ENCODE measurements at regions not wholly inside any gene's neighbourhood (a gene's known extent, or its start where the extent isn't known, plus 50 kb on each side); places are given as distances from the start of the nearest gene placed in this dataset.

GRCh38 chrX:38917954-38918353 lies 116.7 kb downstream of the MID1IP1 start:
- no peak overlapping the region for H3K27ac ChIP-seq (ENCODE audit: low read depth, low read length)
- no peak overlapping the region for H3K4me3 ChIP-seq (ENCODE audit: low read length)
- 87% methylated on average over 4 of the region's 4 CpGs for WGBS
- no peaks in the 10 kb centered on the region for H3K9me3 ChIP-seq (ENCODE audit: insufficient read depth, low read depth, low read length)
- H3K27me3 ChIP-seq (ENCODE audit: insufficient read depth, low read length), result no peaks in the 10 kb centered on the region
- H3K4me1 ChIP-seq (ENCODE audit: insufficient read depth, low read length), result no peaks in the 10 kb centered on the region
- H3K36me3 ChIP-seq (ENCODE audit: insufficient read depth, low read length), result no peaks in the 10 kb centered on the region
- H3K9ac ChIP-seq (ENCODE audit: low read depth, low read length), result no peak overlapping the region

DNA sequence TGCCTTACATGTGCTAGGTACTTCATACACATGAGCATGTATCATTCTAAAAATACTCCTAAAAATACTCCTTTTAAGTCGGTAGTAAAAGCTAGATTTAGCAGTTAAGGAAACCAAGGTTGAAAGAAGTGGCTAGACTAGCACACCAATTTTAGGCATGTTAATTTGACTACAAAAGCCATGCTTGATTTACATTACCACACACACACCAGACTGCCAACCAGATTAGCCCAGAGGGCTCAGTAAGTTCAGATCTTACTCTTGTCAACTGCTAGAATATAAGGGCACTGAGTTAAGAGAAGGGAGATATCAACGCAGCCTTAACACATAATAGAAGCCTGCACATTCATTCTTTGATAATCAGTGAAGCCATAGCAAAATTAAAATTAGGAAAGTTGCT lies 117.9 kb downstream of the MID1IP1 start:
- WGBS, result 80% methylated on average over 1 of the region's 2 CpGs
- no peaks in the 10 kb centered on the region for H3K4me1 ChIP-seq (ENCODE audit: insufficient read depth, low read length)
- no peak overlapping the region for H3K27ac ChIP-seq (ENCODE audit: low read depth, low read length)
- H3K9me3 ChIP-seq (ENCODE audit: insufficient read depth, low read depth, low read length), result no peaks in the 10 kb centered on the region
- H3K36me3 ChIP-seq (ENCODE audit: insufficient read depth, low read length), result no peaks in the 10 kb centered on the region
- no peak overlapping the region for H3K9ac ChIP-seq (ENCODE audit: low read depth, low read length)
- no peak overlapping the region for H3K4me3 ChIP-seq (ENCODE audit: low read length)
- H3K27me3 ChIP-seq (ENCODE audit: insufficient read depth, low read length), result no peaks in the 10 kb centered on the region

DNA sequence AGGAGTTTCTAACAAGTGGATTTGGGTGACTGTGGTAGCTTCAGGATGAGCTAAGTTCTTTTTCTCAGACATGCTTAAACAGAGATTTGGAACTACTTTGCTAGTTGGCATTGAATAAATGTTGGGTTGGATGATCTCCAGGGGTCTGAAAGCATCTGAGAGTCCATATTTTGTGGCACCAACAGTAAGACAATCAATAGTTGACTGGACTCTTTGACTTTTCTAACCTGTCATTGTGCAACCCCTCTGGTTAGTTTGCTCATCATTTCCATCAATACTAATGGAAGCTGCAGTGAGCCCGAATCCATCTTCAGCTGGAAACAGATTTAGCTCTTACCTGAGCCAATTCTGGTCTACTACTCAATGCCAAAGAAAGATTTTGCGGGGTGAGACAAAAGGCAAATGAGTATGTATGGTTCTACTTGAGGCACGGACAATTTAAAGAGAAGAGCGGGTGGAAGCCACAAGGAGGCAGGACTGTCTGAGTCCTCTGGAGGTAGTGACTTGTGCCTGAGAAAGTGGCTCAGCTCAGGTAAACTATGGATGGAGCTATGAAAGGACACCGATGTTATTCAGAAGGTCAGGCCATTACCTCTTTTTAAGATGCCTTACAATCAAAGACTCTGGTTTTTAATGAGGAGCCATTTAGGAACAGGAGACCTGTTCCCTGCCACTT lies 118.7 kb downstream of the MID1IP1 start:
- H3K4me3 ChIP-seq (ENCODE audit: low read length), result no peak overlapping the region
- no peaks in the 10 kb centered on the region for H3K27me3 ChIP-seq (ENCODE audit: insufficient read depth, low read length)
- WGBS, result 95% methylated on average over 5 of the region's 5 CpGs
- no peak overlapping the region for H3K9ac ChIP-seq (ENCODE audit: low read depth, low read length)
- H3K27ac ChIP-seq (ENCODE audit: low read depth, low read length), result no peak overlapping the region
- H3K36me3 ChIP-seq (ENCODE audit: insufficient read depth, low read length), result no peaks in the 10 kb centered on the region
- no peaks in the 10 kb centered on the region for H3K9me3 ChIP-seq (ENCODE audit: insufficient read depth, low read depth, low read length)
- no peaks in the 10 kb centered on the region for H3K4me1 ChIP-seq (ENCODE audit: insufficient read depth, low read length)

DNA sequence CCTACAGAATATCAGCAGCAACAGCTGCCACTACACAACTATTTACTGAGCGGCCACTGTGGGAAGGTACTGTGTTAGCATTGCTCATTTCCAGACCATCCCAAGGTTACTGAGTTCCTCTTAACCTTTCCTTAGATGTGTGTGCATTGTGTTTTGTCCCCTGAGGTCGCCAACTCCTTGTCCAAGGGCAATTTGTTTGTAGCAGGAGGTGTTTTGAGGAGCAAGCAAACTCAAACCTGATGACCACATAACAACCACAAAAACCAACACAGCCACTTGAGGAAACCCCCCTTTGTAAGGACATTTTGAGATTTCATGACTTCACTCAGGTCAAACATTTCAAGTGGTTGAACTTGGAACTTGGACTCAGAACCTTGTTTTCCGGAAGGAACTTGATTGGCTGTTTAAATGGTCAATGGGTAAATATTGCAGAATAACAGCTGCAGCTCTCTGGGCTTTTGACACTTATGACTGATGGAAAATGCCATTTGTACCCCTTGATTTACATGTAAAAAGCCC lies 122.3 kb downstream of the MID1IP1 start:
- no peaks in the 10 kb centered on the region for H3K4me1 ChIP-seq (ENCODE audit: insufficient read depth, low read length)
- no peaks in the 10 kb centered on the region for H3K9me3 ChIP-seq (ENCODE audit: insufficient read depth, low read depth, low read length)
- WGBS, result 92% methylated on average over 1 of the region's 3 CpGs
- H3K27me3 ChIP-seq (ENCODE audit: insufficient read depth, low read length), result no peaks in the 10 kb centered on the region
- H3K4me3 ChIP-seq (ENCODE audit: low read length), result no peak overlapping the region
- H3K9ac ChIP-seq (ENCODE audit: low read depth, low read length), result no peak overlapping the region
- H3K27ac ChIP-seq (ENCODE audit: low read depth, low read length), result no peak overlapping the region
- H3K36me3 ChIP-seq (ENCODE audit: insufficient read depth, low read length), result no peaks in the 10 kb centered on the region

- H3K9me3 ChIP-seq (ENCODE audit: insufficient read depth, low read depth, low read length), result no peaks in the 10 kb centered on the region
- no peaks in the 10 kb centered on the region for H3K36me3 ChIP-seq (ENCODE audit: insufficient read depth, low read length)
- H3K9ac ChIP-seq (ENCODE audit: low read depth, low read length), result no peak overlapping the region
- no peaks in the 10 kb centered on the region for H3K27me3 ChIP-seq (ENCODE audit: insufficient read depth, low read length)
- no peaks in the 10 kb centered on the region for H3K4me1 ChIP-seq (ENCODE audit: insufficient read depth, low read length)
- H3K4me3 ChIP-seq (ENCODE audit: low read length), result no peak overlapping the region
- WGBS, result 91% methylated on average over 3 of the region's 3 CpGs
- H3K27ac ChIP-seq (ENCODE audit: low read depth, low read length), result no peak overlapping the region
Measured at GRCh38 chrX:38927592-38927991, 126.3 kb downstream of the MID1IP1 start.

DNA sequence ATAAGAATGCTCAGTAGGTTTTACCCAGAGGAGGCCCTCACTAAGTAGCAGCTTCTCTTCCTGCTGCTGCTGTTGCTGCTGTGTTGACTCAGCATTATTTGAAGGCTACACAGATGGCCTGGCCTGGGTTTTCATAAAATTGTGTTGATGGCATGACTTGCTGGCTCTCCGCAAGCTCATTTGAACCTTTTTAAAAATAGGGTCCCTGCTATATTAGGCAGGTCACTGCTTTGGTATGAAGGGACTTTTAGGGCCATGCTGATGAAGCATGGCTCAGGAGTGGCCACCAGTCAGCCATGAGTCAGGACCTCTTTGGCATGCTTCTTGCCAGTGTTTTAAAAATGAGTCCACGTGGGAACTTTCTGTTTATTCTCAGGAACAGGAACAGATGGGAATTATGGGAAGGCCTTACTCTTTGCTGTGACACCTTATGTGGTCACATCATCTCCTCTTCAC lies 128.7 kb downstream of the MID1IP1 start:
- Histone ChIP-seq H3K27me3 (ENCODE audit: insufficient read depth, low read length) (no peaks in the 10 kb centered on the region), H3K4me1 (ENCODE audit: insufficient read depth, low read length) (no peaks in the 10 kb centered on the region), H3K36me3 (ENCODE audit: insufficient read depth, low read length) (no peaks in the 10 kb centered on the region), H3K27ac (ENCODE audit: low read depth, low read length) (no peak overlapping the region), H3K9me3 (ENCODE audit: insufficient read depth, low read depth, low read length) (no peaks in the 10 kb centered on the region), H3K4me3 (ENCODE audit: low read length) (no peak overlapping the region), H3K9ac (ENCODE audit: low read depth, low read length) (no peak overlapping the region)
- WGBS, result 78% methylated on average over 2 of the region's 2 CpGs

GRCh38 chrX:38930474-38930873 lies 129.2 kb downstream of the MID1IP1 start:
- Histone ChIP-seq H3K9ac (ENCODE audit: low read depth, low read length) (no peak overlapping the region), H3K27ac (ENCODE audit: low read depth, low read length) (no peak overlapping the region), H3K4me3 (ENCODE audit: low read length) (no peak overlapping the region), H3K9me3 (ENCODE audit: insufficient read depth, low read depth, low read length) (no peaks in the 10 kb centered on the region), H3K4me1 (ENCODE audit: insufficient read depth, low read length) (no peaks in the 10 kb centered on the region), H3K36me3 (ENCODE audit: insufficient read depth, low read length) (no peaks in the 10 kb centered on the region), H3K27me3 (ENCODE audit: insufficient read depth, low read length) (no peaks in the 10 kb centered on the region)
- no CpG with 5 or more reads among the region's 2 CpGs for WGBS

DNA sequence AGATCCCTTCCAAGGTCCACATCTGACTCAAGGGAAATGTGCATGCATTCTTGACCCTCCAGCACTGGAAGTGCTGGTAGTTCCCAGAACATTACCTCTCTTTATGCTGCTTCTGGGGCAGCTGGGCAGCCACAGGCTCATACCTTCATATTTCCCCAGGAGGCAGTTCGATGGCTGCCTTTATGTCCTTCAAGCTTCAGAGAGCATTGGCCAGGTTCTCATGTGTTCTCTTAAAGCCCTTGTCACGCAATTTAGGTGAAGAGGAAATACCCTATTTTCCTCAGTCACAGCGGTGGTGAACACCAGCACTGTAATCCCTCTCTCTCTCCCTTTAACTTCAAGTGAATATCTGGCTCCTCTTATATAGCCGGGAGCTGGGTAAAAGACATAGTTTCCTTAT lies 134.3 kb downstream of the MID1IP1 start:
- H3K27ac ChIP-seq (ENCODE audit: low read depth, low read length), result no peak overlapping the region
- no peaks in the 10 kb centered on the region for H3K36me3 ChIP-seq (ENCODE audit: insufficient read depth, low read length)
- no peaks in the 10 kb centered on the region for H3K4me1 ChIP-seq (ENCODE audit: insufficient read depth, low read length)

GRCh38 chrX:38937400-38937799 lies 136.1 kb downstream of the MID1IP1 start:
- Histone ChIP-seq H3K4me1 (ENCODE audit: insufficient read depth, low read length) (no peaks in the 10 kb centered on the region), H3K9me3 (ENCODE audit: insufficient read depth, low read depth, low read length) (no peaks in the 10 kb centered on the region), H3K27me3 (ENCODE audit: insufficient read depth, low read length) (no peaks in the 10 kb centered on the region), H3K4me3 (ENCODE audit: low read length) (no peak overlapping the region), H3K36me3 (ENCODE audit: insufficient read depth, low read length) (no peaks in the 10 kb centered on the region), H3K9ac (ENCODE audit: low read depth, low read length) (no peak overlapping the region), H3K27ac (ENCODE audit: low read depth, low read length) (no peak overlapping the region)

More for the DNA sequence above, 134.3 kb downstream of the MID1IP1 start:
- no peaks in the 10 kb centered on the region for H3K9me3 ChIP-seq (ENCODE audit: insufficient read depth, low read depth, low read length)
- 98% methylated on average over 3 of the region's 4 CpGs for WGBS
- H3K4me3 ChIP-seq (ENCODE audit: low read length), result no peak overlapping the region
- no peaks in the 10 kb centered on the region for H3K27me3 ChIP-seq (ENCODE audit: insufficient read depth, low read length)
- H3K9ac ChIP-seq (ENCODE audit: low read depth, low read length), result no peak overlapping the region

GRCh38 chrX:38937926-38938325 lies 136.7 kb downstream of the MID1IP1 start:
- Histone ChIP-seq H3K9ac (ENCODE audit: low read depth, low read length) (no peak overlapping the region), H3K4me3 (ENCODE audit: low read length) (no peak overlapping the region), H3K9me3 (ENCODE audit: insufficient read depth, low read depth, low read length) (no peaks in the 10 kb centered on the region), H3K4me1 (ENCODE audit: insufficient read depth, low read length) (no peaks in the 10 kb centered on the region), H3K27me3 (ENCODE audit: insufficient read depth, low read length) (no peaks in the 10 kb centered on the region), H3K36me3 (ENCODE audit: insufficient read depth, low read length) (no peaks in the 10 kb centered on the region), H3K27ac (ENCODE audit: low read depth, low read length) (no peak overlapping the region)
- 96% methylated on average over 2 of the region's 3 CpGs for WGBS

DNA sequence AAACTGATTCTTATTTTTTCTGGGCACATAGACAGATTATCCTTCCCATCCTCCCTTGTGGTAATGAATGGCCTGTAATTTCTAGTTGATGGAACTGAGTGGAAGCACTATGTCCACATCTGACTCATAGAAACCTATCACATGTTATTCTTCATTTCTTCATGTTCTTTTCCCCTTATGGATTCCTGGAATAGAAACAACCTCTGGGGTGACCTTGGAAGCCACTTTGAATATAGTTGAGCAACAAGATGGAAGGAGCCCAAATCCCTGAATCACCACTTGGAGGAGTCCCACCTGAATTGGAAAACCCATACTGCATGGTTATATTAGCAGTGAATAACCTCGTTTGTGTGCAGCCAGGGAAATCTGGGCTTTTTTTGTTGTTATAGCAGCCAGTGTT lies 137.8 kb downstream of the MID1IP1 start:
- no peaks in the 10 kb centered on the region for H3K36me3 ChIP-seq (ENCODE audit: insufficient read depth, low read length)
- H3K9me3 ChIP-seq (ENCODE audit: insufficient read depth, low read depth, low read length), result no peaks in the 10 kb centered on the region

DNA sequence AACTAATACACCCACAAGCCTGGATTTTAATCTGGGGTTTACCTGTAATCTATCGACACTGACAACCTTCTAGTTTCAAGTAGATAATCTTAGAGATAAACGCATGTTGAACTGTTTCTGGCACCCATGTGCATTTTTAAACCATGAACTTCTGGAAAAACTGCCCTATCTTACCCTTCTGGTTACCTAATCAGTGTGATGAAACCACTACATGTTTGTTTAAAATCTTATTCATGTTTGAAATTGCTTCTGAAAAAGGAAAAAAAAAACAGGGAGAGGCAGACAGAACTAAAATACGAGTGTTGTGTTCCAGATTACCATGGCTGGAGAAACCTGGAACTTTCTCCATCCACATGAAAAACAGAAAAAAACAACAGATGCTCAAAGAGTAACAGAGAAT lies 139.3 kb downstream of the MID1IP1 start:
- H3K4me3 ChIP-seq (ENCODE audit: low read length), result no peak overlapping the region
- H3K27ac ChIP-seq (ENCODE audit: low read depth, low read length), result no peak overlapping the region
- H3K4me1 ChIP-seq (ENCODE audit: insufficient read depth, low read length), result no peaks in the 10 kb centered on the region
- H3K9ac ChIP-seq (ENCODE audit: low read depth, low read length), result no peak overlapping the region
- H3K27me3 ChIP-seq (ENCODE audit: insufficient read depth, low read length), result no peaks in the 10 kb centered on the region
- no peaks in the 10 kb centered on the region for H3K36me3 ChIP-seq (ENCODE audit: insufficient read depth, low read length)
- H3K9me3 ChIP-seq (ENCODE audit: insufficient read depth, low read depth, low read length), result no peaks in the 10 kb centered on the region
- 100% methylated on average over 2 of the region's 3 CpGs for WGBS

More for the DNA sequence above, 137.8 kb downstream of the MID1IP1 start:
- Histone ChIP-seq H3K27me3 (ENCODE audit: insufficient read depth, low read length) (no peaks in the 10 kb centered on the region), H3K4me1 (ENCODE audit: insufficient read depth, low read length) (no peaks in the 10 kb centered on the region), H3K4me3 (ENCODE audit: low read length) (no peak overlapping the region), H3K27ac (ENCODE audit: low read depth, low read length) (no peak overlapping the region), H3K9ac (ENCODE audit: low read depth, low read length) (no peak overlapping the region)
- no CpG with 5 or more reads among the region's 1 CpG for WGBS

Data from HUES64 (cell line).